Pancreas (tissue), 10 donors: ENCODE measurements at regions not wholly inside any gene's neighbourhood (a gene's known extent, or its start where the extent isn't known, plus 50 kb on each side); places are given as distances from the start of the nearest gene placed in this dataset.
"Not testable (repeated sequence)": the region's sequence is repeated elsewhere in the genome, so short reads cannot be mapped to it uniquely, and the experiment has no call there.

Experiments
- ATAC-seq, 4 donors: fragments of 200-7000 bp; cut with Tn5 transposase; one replicate each; pipeline versions ENCODE4 v1.8.0 to v1.9.1; 2020; ENCODE audit warnings: mild to moderate bottlenecking in 4 of 4, moderate library complexity in 4 of 4
- DNase-seq, 6 donors: peaks; one replicate each; pipeline ENCODE4 v3.0.0-alpha.2; 2020
- FAIRE-seq: peaks from 2 replicates; lab custom pipeline; 2012; peaks lifted over from hg19 to GRCh38; lab: Jason Lieb, UNC
- H3K27ac ChIP-seq, 4 donors: fragments of 200-600 bp; sonication (generic); 1 replicate in 3 of 4; 2 replicates in 1 of 4; pipeline versions ENCODE4 v1.5.0 to v1.8.0; 2020
- H3K27me3 ChIP-seq, 4 donors: fragments of 200-600 bp; one replicate each; pipeline ENCODE4 v1.8.0; 2021
- H3K36me3 ChIP-seq, 3 donors: fragments of 200-600 bp; sonication (generic) in 1 of 3; one replicate each; pipeline versions ENCODE4 v1.5.0 to v1.8.0; 2020 to 2021
- H3K4me1 ChIP-seq, 3 donors: fragments of 200-600 bp; one replicate each; pipeline ENCODE4 v1.8.0; 2021
- H3K4me3 ChIP-seq, 4 donors: fragments of 200-600 bp; sonication (generic) in 2 of 4; one replicate each; pipeline versions ENCODE4 v1.5.0 to v1.8.0; 2020 to 2021
- H3K9me3 ChIP-seq, 4 donors: fragments of 200-600 bp; one replicate each; pipeline ENCODE4 v1.8.0; 2021
- CTCF ChIP-seq, 4 donors: fragments of 200-600 bp; sonication (generic) in 3 of 4; IDR thresholded peaks; one replicate each; pipeline versions ENCODE4 v1.5.0 to v1.8.0; 2021; ENCODE audit warnings: antibody characterized with exemption in 4 of 4
- WGBS, 2 donors: extraction: QIAGEN DNeasy Blood & Tissue Kit; methylation state at CpG; one replicate each; pipeline ENCODE4 v1.1.7; 2013; 5-methylcytosine and 5-hydroxymethylcytosine counted together
- intact Hi-C, 3 donors: fragments of 100-400 bp; cut with DNase I; formaldehyde crosslinking; loops; one replicate each; pipeline versions ENCODE4 v1.11.1 to v1.14.2; 2022
- donor health status: healthy with polysubstance abuse.
- donor health status: DM: no; HTN: no; CAD: no; lungs with moderate emphysema.
- donor health status: DM: no; HTN: no; CAD: no.
- donor health status: control.
- donor health status: control.
- donor health status: Bipolar disorder and iron deficiency.
- donor health status: DM: yes; HTN: yes; CAD: no.
- donor health status: DM: no; HTN: no; CAD: no.
- donor health status: DM: no; HTN: no; CAD: no.
- donor health status: DM: yes; HTN: yes; CAD: no.

GRCh38 chr22:40094485-40094884 is 83.2 kb upstream of the TNRC6B start:
- Histone ChIP-seq H3K4me1 (peaks cover 9 to 12% (median 12%) of the 10 kb centered on the region in 3 donors), H3K27ac (no peak overlapping the region), H3K36me3 (no peaks in the 10 kb centered on the region), H3K4me3 (no peak overlapping the region), H3K9me3 (no peaks in the 10 kb centered on the region), H3K27me3 (no peaks in the 10 kb centered on the region)
- peak in 2 of 4 donors; percentile 47 to 67 for ATAC-seq
- TF ChIP-seq CTCF (IDR thresholded peaks at IDR 0.05): no peak
- no peak for DNase-seq
- WGBS, 2 donors: 21 to 45% methylated on average over 1 of the region's 1 CpG
- peak; percentile 70 for FAIRE-seq
- intact Hi-C loops: no loop called here

GRCh38 chr22:40099887-40100286 is 77.8 kb upstream of the TNRC6B start:
- H3K27me3 ChIP-seq, ATAC-seq, H3K27ac ChIP-seq, FAIRE-seq, H3K36me3 ChIP-seq, H3K4me3 ChIP-seq, H3K9me3 ChIP-seq, intact Hi-C loops, DNase-seq: not testable (repeated sequence)
- H3K4me1 ChIP-seq: peaks cover 0 to 12% (median 7%) of the 10 kb centered on the region in 3 donors
- 99 to 100% methylated on average over 6 to 7 of the region's 7 CpGs for WGBS, 2 donors

GRCh38 chr22:40105755-40106154 is 72.0 kb upstream of the TNRC6B start:
- ATAC-seq (no peak), FAIRE-seq (no peak), DNase-seq (no peak)
- whole genome bisulfite sequencing, 2 donors: 97 to 99% methylated on average over 3 of the region's 3 CpGs
- no peak for TF ChIP-seq CTCF (IDR thresholded peaks at IDR 0.05)
- H3K9me3 ChIP-seq: no peaks in the 10 kb centered on the region
- no peaks in the 10 kb centered on the region for H3K36me3 ChIP-seq
- intact Hi-C loops: no loop called here
- H3K4me3 ChIP-seq: no peak overlapping the region
- H3K27ac ChIP-seq: no peak overlapping the region
- H3K27me3 ChIP-seq: no peaks in the 10 kb centered on the region
- H3K4me1 ChIP-seq: peaks cover 8 to 21% (median 11%) of the 10 kb centered on the region in 3 donors

- ATAC-seq (peak in 2 of 4 donors; percentile 49 to 59), DNase-seq (no peak), FAIRE-seq (peak; percentile 47)
- H3K36me3 ChIP-seq: no peaks in the 10 kb centered on the region
- H3K4me3 ChIP-seq: peak overlapping the region in 1 of 4 donors; percentile 17
- intact Hi-C loops: no loop called here
- H3K9me3 ChIP-seq: no peaks in the 10 kb centered on the region
- H3K27me3 ChIP-seq: no peaks in the 10 kb centered on the region
- H3K27ac ChIP-seq: peak overlapping the region in 2 of 4 donors; percentile 30 to 32
- no peak for TF ChIP-seq CTCF (IDR thresholded peaks at IDR 0.05)
- WGBS, 2 donors: 30 to 43% methylated on average over 1 of the region's 1 CpG
- peaks cover 8 to 22% (median 18%) of the 10 kb centered on the region in 3 donors for H3K4me1 ChIP-seq
Measured at GRCh38 chr22:40107244-40107643, 70.5 kb upstream of the TNRC6B start.

- intact Hi-C loops: no loop called here
- no peak for TF ChIP-seq CTCF (IDR thresholded peaks at IDR 0.05)
- peak overlapping the region in 2 of 4 donors; percentile 30 to 32 for H3K27ac ChIP-seq
- H3K27me3 ChIP-seq: no peaks in the 10 kb centered on the region
- peaks cover 8 to 22% (median 18%) of the 10 kb centered on the region in 3 donors for H3K4me1 ChIP-seq
- ATAC-seq: peak; percentile 46 to 86 (median 73)
- H3K36me3 ChIP-seq: no peaks in the 10 kb centered on the region
- FAIRE-seq: no peak
- peak overlapping the region in 1 of 4 donors; percentile 17 for H3K4me3 ChIP-seq
- 40 to 52% methylated on average over 6 of the region's 6 CpGs for WGBS, 2 donors
- H3K9me3 ChIP-seq: no peaks in the 10 kb centered on the region
- peak in 1 of 6 donors; percentile 20 for DNase-seq
Measured at GRCh38 chr22:40107851-40108378, 69.8 kb upstream of the TNRC6B start.
